ENCODE measurements at regions not wholly inside any gene's neighbourhood (a gene's known extent, or its start where the extent isn't known, plus 50 kb on each side); places are given as distances from the start of the nearest gene placed in this dataset.

- TF ChIP-seq POLR2A (IDR thresholded peaks at IDR 0.05; ENCODE audit: low read length) (no peak), GATA1 (IDR thresholded peaks at IDR 0.05; ENCODE audit: low read depth, low read length) (no peak)
These were observed 60.1 kb upstream of the MPEG1 start for GRCh38 chr11:59272771-59273372.
